GM12878 (cell line): ENCODE measurements at regions not wholly inside any gene's neighbourhood (a gene's known extent, or its start where the extent isn't known, plus 50 kb on each side); places are given as distances from the start of the nearest gene placed in this dataset.

Experiments used
- ATAC-seq: fragments of 200-7000 bp; cut with Tn5 transposase; 3 replicates; pipeline ENCODE4 v1.9.1; 2020; ENCODE audit warnings: mild to moderate bottlenecking, moderate library complexity
- BruUV-seq: library from RNA; stranded (reverse); fragments of 400-500 nt; replicated peaks from 2 replicates; lab custom pipeline; 2021; lab: Mats Ljungman, UMichigan
- CTCF ChIA-PET: fragments of 300-600 bp; sonication (Branson Sonifier 250); formaldehyde crosslinking; extraction: SDS; loops from one replicate; lab custom pipeline; 2021; ENCODE audit warnings: inconsistent platforms; lab: Yijun Ruan, JAX
- POLR2A ChIA-PET: fragments of 350-600 bp; formaldehyde crosslinking; extraction: SDS; loops from one replicate; lab custom pipeline; 2021; ENCODE audit warnings: inconsistent platforms; lab: Charles Lee
- RAD21 ChIA-PET: fragments of 300-600 bp; sonication (Branson Sonifier 250); formaldehyde crosslinking; loops from one replicate; lab custom pipeline; 2023; ENCODE audit warnings: antibody characterized with exemption; ENCODE audit not compliant: unreplicated experiment; lab: Charles Lee
- SMC1A ChIA-PET: fragments of 300-600 bp; sonication (Branson Sonifier 250); formaldehyde crosslinking; loops from one replicate; lab custom pipeline; 2023; ENCODE audit not compliant: unreplicated experiment, uncharacterized antibody; lab: Charles Lee
- DNase-seq: peaks from one replicate; pipeline ENCODE4 v3.0.0-alpha.2; 2011; ENCODE audit warnings: low read depth, low spot score
- FAIRE-seq: peaks from 3 replicates; lab custom pipeline; 2011; peaks lifted over from hg19 to GRCh38; lab: Jason Lieb, UNC
- H2AFZ ChIP-seq: 2 replicates; pipeline ENCODE4 v1.6.0; 2011; ENCODE audit warnings: low read depth, low read length, control low read depth; ENCODE audit not compliant: control insufficient read depth
- H3K27ac ChIP-seq: 2 replicates; pipeline ENCODE4 v1.5.1; 2011; ENCODE audit warnings: control low read depth; ENCODE audit not compliant: control insufficient read depth, insufficient read depth
- H3K27me3 ChIP-seq, 2 experiments: replicated peaks in 1 of 2; 2 replicates each; pipeline versions ENCODE4 v1.6.0 to v1.6.1; 2011; ENCODE audit warnings: low read length in 1 of 2; ENCODE audit not compliant: control insufficient read depth in 2 of 2, insufficient read depth in 2 of 2
- H3K36me3 ChIP-seq, 2 experiments: 2 replicates each; pipeline ENCODE4 v1.5.1; 2011; ENCODE audit warnings: low read length in 1 of 2; ENCODE audit not compliant: control insufficient read depth in 2 of 2, insufficient read depth in 2 of 2
- H3K4me1 ChIP-seq: 2 replicates; pipeline ENCODE4 v1.6.1; 2011; ENCODE audit warnings: mild to moderate bottlenecking, low read length, moderate library complexity, mixed read lengths; ENCODE audit not compliant: control insufficient read depth, insufficient read depth
- H3K4me2 ChIP-seq: 2 replicates; pipeline ENCODE4 v1.6.0; 2011; ENCODE audit warnings: control low read depth; ENCODE audit not compliant: control insufficient read depth, insufficient read depth
- H3K4me3 ChIP-seq: fragments of 200-600 bp; sonication (generic); 2 replicates; pipeline ENCODE4 v1.5.1; 2016
- H3K79me2 ChIP-seq: 2 replicates; pipeline ENCODE4 v1.6.0; 2011; ENCODE audit warnings: low read length; ENCODE audit not compliant: control insufficient read depth, insufficient read depth
- H3K9ac ChIP-seq: 2 replicates; pipeline ENCODE4 v1.8.0; 2011; ENCODE audit warnings: low read length, control low read depth, mixed read lengths; ENCODE audit not compliant: control insufficient read depth, insufficient read depth
- H3K9me3 ChIP-seq: replicated peaks from 3 replicates; pipeline ENCODE4 v1.5.1; 2011; ENCODE audit warnings: mild to moderate bottlenecking, low read length; ENCODE audit not compliant: control insufficient read depth, insufficient read depth
- H4K20me1 ChIP-seq: 2 replicates; pipeline ENCODE4 v1.6.0; 2011; ENCODE audit not compliant: control insufficient read depth, insufficient read depth
- CTCF ChIP-seq, 3 experiments: IDR thresholded peaks in 2 of 3; conservative IDR thresholded peaks in 1 of 3; 2 replicates each; pipeline ENCODE4 v1.5.1; 2011; ENCODE audit warnings: low read depth in 3 of 3, low read length in 3 of 3, mild to moderate bottlenecking in 3 of 3, control low read depth in 2 of 3, moderate library complexity in 2 of 3, inconsistent platforms in 1 of 3, mixed read lengths in 1 of 3; ENCODE audit not compliant: control insufficient read depth in 2 of 3, insufficient read depth in 1 of 3; ENCODE audit errors: extremely low read depth in 1 of 3
- IKZF2 ChIP-seq, 2 experiments: fragments of 450-650 bp; IDR thresholded peaks; 2 replicates each; pipeline ENCODE4 v1.6.1; 2017; ENCODE audit warnings: mild to moderate bottlenecking in 2 of 2, moderate library complexity in 2 of 2
- SRF ChIP-seq, 2 experiments: IDR thresholded peaks; 2 replicates each; pipeline ENCODE4 v1.6.1; 2011; ENCODE audit warnings: low read depth in 2 of 2, low read length in 2 of 2, mild to moderate bottlenecking in 1 of 2, moderate library complexity in 1 of 2
- TARDBP ChIP-seq: IDR thresholded peaks from 2 replicates; pipeline ENCODE4 v1.6.1; 2016; ENCODE audit warnings: borderline replicate concordance
- ZBTB40 ChIP-seq: fragments of 450-650 bp; IDR thresholded peaks from 2 replicates; pipeline ENCODE4 v1.6.1; 2016; ENCODE audit warnings: mild to moderate bottlenecking, moderate library complexity, borderline replicate concordance
- WGBS: methylation state at CpG from one replicate; pipeline ENCODE4 v1.1.6; 2016; ENCODE audit warnings: low lambda C conversion rate; ENCODE audit not compliant: insufficient replicate concordance, insufficient coverage; ENCODE audit errors: missing lambda C conversion rate; 5-methylcytosine and 5-hydroxymethylcytosine counted together
- in situ Hi-C: fragments of 300-500 bp; cut with MboI; formaldehyde crosslinking; loops from 9 replicates; pipeline ENCODE4 v1.14.3; 2018; ENCODE audit warnings: mixed read lengths
- intact Hi-C: fragments of 100-400 bp; cut with micrococcal nuclease; formaldehyde crosslinking; loops from one replicate; pipeline ENCODE4 v1.14.2; 2022; ENCODE audit not compliant: unreplicated experiment

GRCh38 chr11:122261546-122261945, 145.5 kb upstream of the BLID start:
- intact Hi-C loops: no loop called here
- Histone ChIP-seq H4K20me1 (no peaks in the 10 kb centered on the region), H3K27ac (no peak overlapping the region), H3K4me2 (no peak overlapping the region), H3K4me1 (no peaks in the 10 kb centered on the region), H3K9ac (no peak overlapping the region), H3K9me3 (no peaks in the 10 kb centered on the region), H2AFZ (no peak overlapping the region), H3K4me3 (no peak overlapping the region), H3K27me3 (no peaks in the 10 kb centered on the region; a peak in 1 of 4 replicates), H3K36me3 (no peaks in the 10 kb centered on the region), H3K79me2 (no peaks in the 10 kb centered on the region)
- no peak for FAIRE-seq
- SMC1A ChIA-PET: no interaction called here
- BruUV-seq: no TSS peak
- RAD21 ChIA-PET: no interaction called here
- no peak for ATAC-seq
- DNase-seq: no peak
- POLR2A ChIA-PET: no interaction called here
- TF ChIP-seq CTCF (IDR thresholded peaks at IDR 0.05 in 2 of 3, conservative IDR thresholded peaks at IDR 0.05 in 1 of 3; ENCODE audit: control insufficient read depth in 2 of 3, extremely low read depth in 1 of 3, insufficient read depth in 1 of 3, low read depth in 3 of 3, low read length in 3 of 3): no peak
- no peak for TF ChIP-seq ZBTB40
- TF ChIP-seq TARDBP: no peak
- no peak for TF ChIP-seq IKZF2 (IDR thresholded peaks at IDR 0.05)
- no peak for TF ChIP-seq SRF (IDR thresholded peaks at IDR 0.05; ENCODE audit: low read depth in 2 of 2, low read length in 2 of 2)
- CTCF ChIA-PET: no interaction called here
- WGBS: 33% methylated on average over 4 of the region's 4 CpGs
- in situ Hi-C loops: no loop called here
